CD4-positive, alpha-beta T cell treated with Interleukin-15 for 4 hours (primary cell): ENCODE measurements at regions not wholly inside any gene's neighbourhood (a gene's known extent, or its start where the extent isn't known, plus 50 kb on each side); places are given as distances from the start of the nearest gene placed in this dataset.
"Not testable (repeated sequence)": the region's sequence is repeated elsewhere in the genome, so short reads cannot be mapped to it uniquely, and the experiment has no call there.

Experiments used
- DNase-seq: peaks from one replicate; pipeline ENCODE4 v3.0.0-alpha.2; 2020; ENCODE audit warnings: low spot score

DNA sequence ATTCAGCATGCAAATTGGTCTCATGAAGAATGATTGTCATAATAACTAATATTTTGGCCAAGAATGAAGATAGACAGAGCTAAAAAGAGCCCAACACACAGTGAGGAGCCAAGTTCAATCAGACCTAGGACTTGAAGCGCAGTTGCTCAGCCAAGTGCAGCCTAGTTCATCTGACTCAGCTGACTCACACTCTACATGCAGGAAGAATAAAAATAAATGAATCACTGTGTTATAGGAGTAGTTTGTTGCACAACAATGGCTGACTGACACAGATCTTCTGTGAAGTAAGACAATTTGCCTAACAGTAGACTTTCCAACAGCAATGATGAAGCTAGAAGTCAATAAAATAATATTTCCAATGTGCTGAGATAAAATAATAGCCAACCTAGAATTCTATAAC lies 261.5 kb downstream of the CEMIP2 start:
- DNase-seq: no peak

DNA sequence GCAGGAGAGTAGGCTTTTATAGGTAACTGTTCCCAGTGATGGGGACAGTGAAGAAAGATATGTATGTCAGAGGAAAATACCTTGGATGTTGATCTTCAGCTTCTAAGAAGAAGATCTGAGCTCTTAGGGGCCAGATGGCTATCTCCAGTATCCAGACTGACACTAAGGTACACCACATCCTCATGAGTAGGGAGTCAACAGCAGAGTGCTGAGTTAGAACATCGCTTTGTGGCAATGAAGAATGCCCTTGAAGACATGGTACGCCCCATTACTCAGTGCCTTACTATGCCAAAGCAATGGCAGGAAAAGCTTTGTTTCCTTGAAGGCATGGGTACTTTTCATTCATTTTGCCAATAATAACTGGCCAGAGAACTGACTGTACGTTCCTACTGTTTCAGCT lies 263.7 kb downstream of the CEMIP2 start:
- DNase-seq: no peak

DNA sequence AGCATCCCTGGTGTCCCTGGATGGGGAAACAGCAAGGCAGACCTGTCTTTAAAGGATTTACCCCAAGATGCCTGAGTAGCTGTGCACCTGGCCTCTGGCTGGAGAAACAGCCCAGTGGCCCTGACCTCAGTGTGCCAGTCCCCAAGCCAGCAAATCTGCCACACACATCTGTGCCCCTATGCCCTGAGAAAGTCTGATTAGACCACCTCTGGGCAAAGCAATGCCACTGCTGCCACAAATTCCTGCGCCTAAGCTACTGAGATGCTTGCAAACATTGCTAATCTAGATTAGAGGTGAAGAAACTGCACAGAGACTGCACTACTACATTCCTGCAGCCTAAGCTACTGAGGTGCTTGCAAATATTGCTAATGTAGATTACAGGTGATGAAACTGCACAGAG lies 269.6 kb downstream of the CEMIP2 start:
- DNase-seq: no peak

DNA sequence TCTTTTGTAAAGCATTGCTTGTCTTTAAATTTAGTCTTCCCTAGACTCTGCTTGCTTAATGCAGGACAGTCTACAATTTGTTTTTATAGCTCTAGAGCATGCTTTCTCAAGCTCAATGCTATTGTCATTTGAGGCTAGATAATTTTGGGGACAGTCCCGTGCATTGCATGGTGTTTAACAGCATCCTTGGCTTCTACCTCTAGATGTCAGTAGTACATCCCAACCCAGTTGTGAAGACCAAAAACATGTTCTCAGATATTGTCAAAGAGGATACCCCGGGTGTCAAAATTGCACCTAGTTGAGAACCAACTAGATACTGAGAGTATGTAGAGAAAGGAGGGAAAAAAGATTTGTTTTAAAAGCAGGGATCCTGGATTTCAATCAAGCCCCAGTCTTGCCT lies 277.5 kb downstream of the CEMIP2 start:
- DNase-seq: no peak

DNA sequence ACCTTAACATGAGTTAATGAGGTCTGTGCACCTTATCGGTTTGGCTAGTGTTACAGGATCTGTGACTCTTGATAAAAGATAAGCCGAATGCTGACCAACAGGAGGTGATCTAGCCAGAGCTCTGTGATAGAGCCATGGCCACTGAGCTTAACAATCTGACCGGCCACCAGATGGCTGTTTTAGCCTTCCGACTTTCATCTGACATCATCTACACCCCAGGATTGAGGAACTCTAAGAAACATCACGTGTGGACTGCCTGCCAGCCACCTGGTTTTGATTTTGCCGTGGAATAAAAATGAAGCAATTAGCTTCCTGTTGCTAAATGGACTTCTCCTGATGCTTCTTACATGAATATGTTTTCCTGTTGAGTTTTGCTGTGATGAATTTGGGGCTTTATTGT lies 281.3 kb downstream of the CEMIP2 start:
- no peak for DNase-seq

DNA sequence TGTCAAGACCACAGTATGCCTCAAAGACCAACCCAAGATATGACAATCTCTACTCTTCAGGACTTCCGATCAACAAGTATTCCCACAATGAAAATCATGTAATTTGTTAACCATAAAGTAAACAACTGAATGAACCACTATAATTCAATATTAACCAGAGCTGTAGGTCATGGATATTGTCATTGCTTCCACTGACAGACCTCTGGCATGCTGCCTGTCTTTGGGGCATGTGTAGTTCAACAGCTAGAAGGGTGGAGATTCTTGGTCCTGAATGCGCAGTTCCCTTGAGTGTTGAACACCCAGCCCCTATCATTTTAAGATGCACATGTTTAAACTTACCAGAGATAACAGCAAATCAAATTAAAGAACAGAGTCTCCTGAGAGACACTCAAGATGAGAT lies 283.0 kb downstream of the CEMIP2 start:
- no peak for DNase-seq

DNA sequence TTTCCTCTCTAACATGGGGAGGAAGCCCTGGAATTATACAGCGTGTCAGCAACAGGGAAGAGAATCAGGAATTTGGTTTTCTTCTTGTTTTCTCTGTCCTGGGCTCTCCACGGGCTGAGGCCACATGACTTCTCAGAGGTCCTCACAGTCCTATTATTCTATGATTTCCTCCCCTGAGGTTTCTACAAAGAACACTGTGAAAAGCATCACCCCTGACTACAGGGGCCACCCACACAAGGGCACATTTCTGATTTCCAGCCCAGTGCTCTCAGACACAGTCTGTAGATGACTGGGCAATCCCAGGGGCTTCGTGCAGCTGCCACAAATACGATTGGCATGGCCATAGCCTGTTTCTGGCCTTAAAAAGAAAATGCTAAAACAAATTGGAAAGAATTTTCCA lies 284.9 kb downstream of the CEMIP2 start:
- DNase-seq: no peak

- DNase-seq: no peak
These were observed 288.7 kb downstream of the CEMIP2 start for GRCh38 chr9:71479621-71480020.

GRCh38 chr9:71472400-71472799 lies 295.9 kb downstream of the CEMIP2 start:
- DNase-seq: no peak

- no peak for DNase-seq
These were observed 302.9 kb downstream of the CEMIP2 start for GRCh38 chr9:71465392-71465791.

DNA sequence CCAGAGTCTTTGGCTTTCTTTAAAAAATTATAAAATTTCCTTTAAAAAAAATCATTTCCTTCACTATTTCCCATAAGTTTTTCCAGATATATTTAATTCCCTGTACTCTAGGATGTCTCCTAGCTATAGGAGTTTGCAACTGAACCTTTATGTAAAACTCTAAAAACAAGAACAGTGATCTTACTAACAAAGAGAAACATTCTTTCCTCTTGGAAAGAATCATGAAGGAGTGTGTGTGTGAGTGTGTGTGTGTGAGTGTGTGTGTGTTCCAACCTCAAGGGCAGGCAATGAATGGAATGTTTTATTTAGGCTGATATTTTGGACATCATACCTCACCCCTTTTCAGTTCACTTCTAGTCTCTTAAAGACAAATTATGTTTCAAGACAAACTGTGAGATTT lies 309.2 kb downstream of the CEMIP2 start:
- no peak for DNase-seq

- no peak for DNase-seq
These were observed 321.6 kb downstream of the CEMIP2 start for GRCh38 chr9:71446473-71447411.

- DNase-seq: no peak
These were observed 322.2 kb downstream of the CEMIP2 start for GRCh38 chr9:71446106-71446472.

GRCh38 chr9:71442937-71443336 lies 321.5 kb upstream of the TRPM3 start:
- DNase-seq: no peak

GRCh38 chr9:71441266-71441665 lies 319.8 kb upstream of the TRPM3 start:
- DNase-seq: no peak

GRCh38 chr9:71431931-71432330 lies 310.5 kb upstream of the TRPM3 start:
- DNase-seq: no peak

GRCh38 chr9:71407341-71407740 lies 285.9 kb upstream of the TRPM3 start:
- DNase-seq: not testable (repeated sequence)

DNA sequence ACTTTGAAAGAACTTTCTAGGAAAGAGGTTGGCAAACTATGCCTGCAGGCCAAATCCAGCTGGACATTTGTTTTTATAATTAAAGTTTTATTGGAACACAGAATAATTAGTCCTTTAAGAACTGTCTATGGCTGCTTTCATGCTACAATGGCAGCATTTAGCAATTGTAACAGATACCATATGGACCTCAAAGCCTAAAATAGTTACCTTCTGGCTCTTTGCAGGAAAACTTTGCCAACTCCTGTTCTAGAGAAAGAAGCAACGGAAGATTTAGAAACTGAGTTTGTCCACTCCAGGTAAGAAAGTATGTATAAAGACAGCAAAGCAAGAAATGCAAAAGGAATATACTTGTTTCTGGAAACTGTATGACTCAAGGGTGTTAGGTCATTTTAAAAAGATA lies 281.7 kb upstream of the TRPM3 start:
- DNase-seq: no peak

- DNase-seq: no peak
These were observed 271.6 kb upstream of the TRPM3 start for GRCh38 chr9:71393005-71393404.

DNA sequence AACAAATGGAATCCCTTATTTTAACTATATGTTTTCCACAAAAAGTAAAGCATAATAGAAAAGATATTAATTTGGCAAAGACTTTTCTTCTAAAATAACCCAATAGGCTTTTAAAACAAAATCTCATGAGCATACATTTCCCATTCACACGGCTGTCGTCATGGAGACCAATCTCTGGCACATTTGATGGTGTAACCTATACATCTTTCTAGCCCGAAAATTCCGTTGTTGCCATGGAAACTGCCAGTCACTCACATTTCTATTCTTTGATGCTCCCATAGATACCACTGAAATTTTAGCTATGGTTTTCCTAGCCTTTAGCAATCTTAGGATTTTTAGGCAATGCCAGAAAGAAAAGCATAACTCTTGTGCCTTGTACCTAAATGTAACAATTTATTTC lies 262.9 kb upstream of the TRPM3 start:
- no peak for DNase-seq

DNA sequence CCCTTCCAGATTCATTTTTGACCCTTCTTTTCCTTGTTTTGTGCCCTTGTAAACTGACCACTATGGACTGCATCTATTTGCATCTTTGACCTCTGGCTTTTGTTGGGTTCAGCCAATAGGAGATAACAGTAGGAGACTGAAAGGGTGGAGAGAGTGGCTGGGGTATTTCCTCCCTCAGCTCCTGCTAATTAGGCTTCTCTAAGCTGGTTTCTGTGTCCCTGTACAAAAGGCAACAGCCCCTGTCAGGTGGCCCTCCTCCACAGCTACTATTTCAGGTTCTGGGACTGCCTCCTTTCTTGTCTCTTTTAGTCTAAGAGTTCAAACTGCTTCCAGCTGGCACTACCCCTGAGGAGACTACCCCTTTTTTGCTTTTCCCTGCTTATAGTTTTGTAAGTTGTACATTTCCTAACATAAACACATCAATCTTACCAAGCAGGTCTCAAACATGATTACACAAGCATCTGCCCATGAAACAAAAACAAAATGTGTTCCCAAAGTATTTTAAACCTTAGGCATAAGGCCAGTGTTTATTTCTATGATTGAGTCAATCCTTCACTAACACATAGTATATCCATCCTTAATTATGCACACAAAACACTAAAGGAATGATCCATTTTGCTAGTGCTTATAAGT lies 262.0 kb upstream of the TRPM3 start:
- no peak for DNase-seq

- no peak for DNase-seq
These were observed 246.7 kb upstream of the TRPM3 start for GRCh38 chr9:71368157-71368556.

- no peak for DNase-seq
These were observed 242.9 kb upstream of the TRPM3 start for GRCh38 chr9:71364186-71364955.
